Endodermal cell (in vitro differentiated cells): ENCODE measurements at regions not wholly inside any gene's neighbourhood (a gene's known extent, or its start where the extent isn't known, plus 50 kb on each side); places are given as distances from the start of the nearest gene placed in this dataset.
A peak's percentile ranks its signal among the peaks of the same experiment; 100 is the strongest.

Experiments used
- DNase-seq: peaks from one replicate; pipeline ENCODE4 v3.0.0-alpha.2; 2017
- H3K27ac ChIP-seq: 2 replicates; pipeline ENCODE4 v1.5.1; 2013; ENCODE audit warnings: mild to moderate bottlenecking, low read depth, low read length, moderate library complexity
- H3K27me3 ChIP-seq: 2 replicates; pipeline ENCODE4 v1.6.1; 2013; ENCODE audit warnings: mild to moderate bottlenecking, low read length, moderate library complexity; ENCODE audit not compliant: insufficient read depth, control insufficient read depth, poor library complexity, severe bottlenecking
- H3K36me3 ChIP-seq: 2 replicates; pipeline ENCODE4 v1.7.0; 2013; ENCODE audit warnings: mild to moderate bottlenecking, low read length, moderate library complexity; ENCODE audit not compliant: control insufficient read depth, insufficient read depth
- H3K4me1 ChIP-seq: one replicate; pipeline ENCODE4 v1.7.0; 2013; ENCODE audit warnings: low read length; ENCODE audit not compliant: control insufficient read depth, insufficient read depth
- H3K4me3 ChIP-seq: 2 replicates; pipeline ENCODE4 v1.5.1; 2013; ENCODE audit warnings: mild to moderate bottlenecking, low read length, moderate library complexity
- H3K9ac ChIP-seq: 2 replicates; pipeline ENCODE4 v1.6.1; 2013; ENCODE audit warnings: mild to moderate bottlenecking, low read length, moderate library complexity; ENCODE audit not compliant: poor library complexity, severe bottlenecking; ENCODE audit errors: extremely low read depth
- H3K9me3 ChIP-seq: 2 replicates; pipeline ENCODE4 v1.6.1; 2013; ENCODE audit warnings: mild to moderate bottlenecking, low read length, moderate library complexity; ENCODE audit not compliant: control insufficient read depth
- H3K27ac Mint-ChIP-seq: 2 replicates; pipeline ENCODE4 v1.8.0; 2020; ENCODE audit warnings: mixed read lengths
- H3K27me3 Mint-ChIP-seq: 2 replicates; pipeline ENCODE4 v1.8.0; 2021; ENCODE audit warnings: mild to moderate bottlenecking, mixed read lengths; ENCODE audit not compliant: insufficient read depth
- H3K36me3 Mint-ChIP-seq: 2 replicates; pipeline ENCODE4 v1.8.0; 2020; ENCODE audit warnings: low read depth, mixed read lengths
- H3K4me1 Mint-ChIP-seq: 2 replicates; pipeline ENCODE4 v1.8.0; 2020; ENCODE audit warnings: mixed read lengths
- H3K4me3 Mint-ChIP-seq: 2 replicates; pipeline ENCODE4 v1.8.0; 2020; ENCODE audit warnings: mild to moderate bottlenecking, moderate library complexity, mixed read lengths
- H3K9me3 Mint-ChIP-seq: 2 replicates; pipeline ENCODE4 v1.8.0; 2020; ENCODE audit warnings: mild to moderate bottlenecking, mixed read lengths
- CTCF ChIP-seq: fragments of 200-600 bp; sonication (generic); conservative IDR thresholded peaks from 2 replicates; pipeline ENCODE4 v1.5.0; 2021; ENCODE audit warnings: antibody characterized with exemption, mild to moderate bottlenecking
- WGBS, 2 experiments: methylation state at CpG; one replicate each; pipeline versions ENCODE4 v1.1.5 to v1.1.7; 2013; ENCODE audit warnings: missing lambda C conversion rate in 2 of 2, mixed read lengths in 1 of 2; ENCODE audit not compliant: insufficient coverage in 1 of 2, insufficient read length in 1 of 2; 5-methylcytosine and 5-hydroxymethylcytosine counted together

GRCh38 chr13:78742659-78743058 is 83.7 kb upstream of the OBI1 start:
- H3K9me3 Mint-ChIP-seq = no peaks in the 10 kb centered on the region
- H3K9ac ChIP-seq = no peak overlapping the region
- no peak overlapping the region for H3K4me3 ChIP-seq
- no peaks in the 10 kb centered on the region for H3K4me1 Mint-ChIP-seq
- H3K4me1 ChIP-seq = no peaks in the 10 kb centered on the region
- H3K9me3 ChIP-seq = no peaks in the 10 kb centered on the region
- no peak overlapping the region for H3K27ac Mint-ChIP-seq
- no peak overlapping the region for H3K4me3 Mint-ChIP-seq
- WGBS, 2 experiments = 81% methylated on average over 5 of the region's 5 CpGs; no CpG with 5 or more reads in 1 of the 2 experiments
- no peaks in the 10 kb centered on the region for H3K36me3 Mint-ChIP-seq
- no peak overlapping the region for H3K27ac ChIP-seq
- no peak for TF ChIP-seq CTCF
- no peaks in the 10 kb centered on the region for H3K27me3 ChIP-seq
- H3K36me3 ChIP-seq = no peaks in the 10 kb centered on the region
- DNase-seq = peak; percentile 56
- H3K27me3 Mint-ChIP-seq = peaks cover 6% of the 10 kb centered on the region

DNA sequence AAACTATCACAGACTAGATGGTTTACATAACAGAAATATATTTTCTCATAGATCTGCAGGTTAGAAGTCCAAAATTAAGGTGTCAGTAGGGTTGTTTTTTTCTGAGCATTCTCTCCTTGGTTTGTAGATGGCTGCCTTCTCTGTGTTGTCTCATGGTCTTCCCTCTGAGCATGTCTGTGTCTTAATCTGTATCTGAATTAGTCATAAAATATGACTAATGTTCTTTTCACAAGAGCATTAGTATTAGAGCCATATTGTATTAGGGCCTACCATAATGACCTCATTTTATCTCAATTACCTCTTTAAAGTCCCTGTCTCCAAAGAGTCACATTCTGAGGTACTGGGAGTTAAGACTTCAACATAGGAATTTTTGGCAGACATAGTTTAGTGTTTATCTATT is 77.2 kb upstream of the OBI1 start:
- H3K4me1 ChIP-seq = no peaks in the 10 kb centered on the region
- Mint-ChIP-seq H3K27me3 (peaks cover 2% of the 10 kb centered on the region), H3K27ac (no peak overlapping the region), H3K36me3 (no peaks in the 10 kb centered on the region), H3K4me3 (no peak overlapping the region), H3K9me3 (peaks cover 7% of the 10 kb centered on the region), H3K4me1 (peaks cover 12% of the 10 kb centered on the region)
- H3K9me3 ChIP-seq = peaks cover 12% of the 10 kb centered on the region
- no peak for TF ChIP-seq CTCF
- H3K9ac ChIP-seq = no peak overlapping the region
- no peak overlapping the region for H3K27ac ChIP-seq
- no peak for DNase-seq
- no peaks in the 10 kb centered on the region for H3K36me3 ChIP-seq
- no peaks in the 10 kb centered on the region for H3K27me3 ChIP-seq
- H3K4me3 ChIP-seq = no peak overlapping the region

GRCh38 chr13:78732445-78733017 is 73.6 kb upstream of the OBI1 start:
- no peak overlapping the region for H3K9ac ChIP-seq
- Mint-ChIP-seq H3K36me3 (no peaks in the 10 kb centered on the region), H3K4me1 (peaks cover 12% of the 10 kb centered on the region), H3K9me3 (peaks cover 7% of the 10 kb centered on the region), H3K27me3 (no peaks in the 10 kb centered on the region), H3K4me3 (no peak overlapping the region), H3K27ac (no peak overlapping the region)
- no peak for TF ChIP-seq CTCF
- H3K9me3 ChIP-seq = peaks cover 18% of the 10 kb centered on the region
- no peak overlapping the region for H3K4me3 ChIP-seq
- H3K27me3 ChIP-seq = no peaks in the 10 kb centered on the region
- WGBS, 2 experiments = 92% methylated on average over 1 of the region's 1 CpG; no CpG with 5 or more reads in 1 of the 2 experiments
- no peaks in the 10 kb centered on the region for H3K36me3 ChIP-seq
- no peak for DNase-seq
- H3K4me1 ChIP-seq = no peaks in the 10 kb centered on the region
- H3K27ac ChIP-seq = no peak overlapping the region
